Suppressor macrophage treated with lipopolysaccharide for 1 hour (primary cell): ENCODE measurements at regions not wholly inside any gene's neighbourhood (a gene's known extent, or its start where the extent isn't known, plus 50 kb on each side); places are given as distances from the start of the nearest gene placed in this dataset.

Experiments used
- DNase-seq, 3 donors: peaks; one replicate each; pipeline ENCODE4 v3.0.0-alpha.2; 2020 to 2022

DNA sequence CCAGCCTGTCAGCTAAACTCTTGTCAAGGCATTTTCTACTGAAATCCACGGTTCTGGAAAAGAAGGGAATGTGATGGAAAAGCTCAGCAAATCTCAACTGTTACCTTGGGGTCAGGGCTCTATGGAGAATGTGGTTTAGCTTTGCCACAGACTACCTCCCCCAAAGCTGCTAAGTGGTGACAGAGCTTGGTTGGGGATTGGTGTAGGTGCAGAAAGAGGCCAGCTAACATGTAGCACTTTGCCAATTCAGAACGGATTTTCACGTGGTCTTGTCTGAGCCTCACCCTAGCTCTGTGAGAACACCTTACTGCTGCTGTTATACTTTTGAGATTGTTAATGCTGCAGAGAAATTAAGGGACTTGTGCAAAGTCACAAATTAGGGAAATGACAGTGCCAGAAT lies 331.1 kb downstream of the RND3 start:
- no peak for DNase-seq

DNA sequence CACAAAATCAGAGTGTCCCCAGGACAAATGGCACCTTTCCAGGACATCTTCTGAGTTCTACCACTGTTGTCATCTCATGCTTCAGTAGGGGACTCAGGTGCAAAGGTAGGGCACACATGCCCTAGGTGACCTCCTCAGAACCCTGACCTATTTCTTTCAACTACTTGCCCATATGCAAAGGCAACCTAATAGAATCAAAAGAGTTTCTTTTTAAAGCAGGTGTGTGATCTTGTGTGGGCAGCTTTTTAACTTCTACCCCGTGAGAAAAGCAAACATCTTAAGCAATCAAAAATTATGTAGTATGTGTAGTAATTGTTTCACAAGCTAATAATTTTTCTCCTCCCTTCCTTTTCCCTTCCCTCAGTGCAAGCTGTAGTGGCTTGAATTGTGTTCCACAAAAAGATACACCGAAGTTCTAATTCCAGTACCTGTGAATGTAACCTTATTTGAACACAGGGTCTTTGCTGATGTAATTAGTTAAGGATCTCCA lies 333.1 kb downstream of the RND3 start:
- DNase-seq: no peak

GRCh38 chr2:150153646-150154307 lies 333.7 kb downstream of the RND3 start:
- no peak for DNase-seq

DNA sequence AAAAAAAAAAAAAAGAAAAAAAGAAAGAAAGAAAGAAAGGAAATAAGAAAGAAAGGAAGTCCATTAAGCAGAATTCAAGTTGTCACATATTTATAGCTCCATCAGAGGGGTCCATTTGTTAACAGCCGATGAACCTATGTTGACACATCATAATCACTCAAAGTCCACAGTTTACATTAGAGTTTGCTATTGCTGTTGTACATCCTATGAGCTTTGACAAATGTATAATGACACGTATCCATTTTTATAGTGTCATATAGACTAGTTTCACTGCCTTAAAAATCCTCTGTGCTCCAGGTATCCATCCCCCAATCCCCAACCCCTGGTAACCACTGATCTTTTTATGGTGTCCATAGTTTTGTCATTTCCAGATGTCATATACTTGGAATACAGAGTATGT lies 335.2 kb downstream of the RND3 start:
- no peak for DNase-seq

DNA sequence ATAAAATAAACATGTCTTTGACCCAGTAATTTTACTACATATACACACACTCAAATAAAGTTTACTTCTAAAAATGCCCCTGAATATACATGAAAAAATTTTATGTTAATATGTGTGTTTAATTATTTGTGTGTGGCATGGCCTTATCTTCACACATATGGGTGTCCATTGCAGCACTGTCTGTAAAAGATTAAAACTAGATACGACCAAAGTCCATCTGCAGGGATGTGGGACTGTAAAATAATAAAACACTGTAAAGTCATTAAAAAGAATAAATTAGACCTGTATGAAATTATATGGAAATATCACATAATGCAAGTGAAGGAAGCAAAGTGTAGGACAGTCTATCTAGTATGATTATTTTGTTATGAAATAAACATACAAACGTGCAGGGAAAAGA lies 337.3 kb downstream of the RND3 start:
- DNase-seq: no peak

DNA sequence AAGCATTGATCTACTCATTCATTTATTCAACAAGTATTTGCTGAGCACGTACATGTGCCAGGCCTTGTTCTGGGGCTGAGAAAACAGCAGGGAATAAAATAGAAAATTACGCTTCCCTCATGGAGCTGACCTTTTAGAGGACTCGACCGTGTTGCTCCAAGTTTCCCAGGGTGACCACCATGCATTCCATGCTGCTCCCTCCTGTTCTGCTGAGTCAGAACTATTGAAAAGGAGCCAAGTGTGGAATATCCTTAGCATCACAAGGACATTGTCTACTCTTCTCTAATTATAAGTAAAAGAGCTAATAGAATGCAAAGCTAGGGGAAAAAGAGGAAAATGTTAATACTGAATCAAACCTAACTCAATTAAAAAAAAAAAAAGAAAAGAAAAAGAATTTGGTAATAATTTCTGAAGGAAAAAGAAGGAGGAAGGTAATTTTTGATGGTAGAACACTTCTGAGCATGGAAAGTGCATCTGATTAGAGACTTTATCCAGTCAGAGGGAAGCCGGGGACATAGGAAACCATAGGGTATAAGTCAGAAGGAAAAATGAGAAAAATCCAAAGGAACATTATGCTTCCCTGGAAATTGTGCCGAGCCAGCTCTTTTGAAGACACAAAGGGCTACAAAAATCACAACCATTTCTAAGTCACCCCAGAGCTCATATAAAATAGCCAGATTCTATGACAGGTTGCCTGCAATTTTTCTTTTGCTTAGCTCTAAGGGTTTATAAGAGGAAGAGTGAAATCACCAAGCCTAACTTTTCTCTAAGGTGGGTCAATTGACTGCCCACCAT lies 339.4 kb downstream of the RND3 start:
- no peak for DNase-seq

GRCh38 chr2:150146879-150147278 lies 340.6 kb downstream of the RND3 start:
- DNase-seq: no peak

- DNase-seq: no peak
These were observed 342.2 kb downstream of the RND3 start for GRCh38 chr2:150145299-150145692.

DNA sequence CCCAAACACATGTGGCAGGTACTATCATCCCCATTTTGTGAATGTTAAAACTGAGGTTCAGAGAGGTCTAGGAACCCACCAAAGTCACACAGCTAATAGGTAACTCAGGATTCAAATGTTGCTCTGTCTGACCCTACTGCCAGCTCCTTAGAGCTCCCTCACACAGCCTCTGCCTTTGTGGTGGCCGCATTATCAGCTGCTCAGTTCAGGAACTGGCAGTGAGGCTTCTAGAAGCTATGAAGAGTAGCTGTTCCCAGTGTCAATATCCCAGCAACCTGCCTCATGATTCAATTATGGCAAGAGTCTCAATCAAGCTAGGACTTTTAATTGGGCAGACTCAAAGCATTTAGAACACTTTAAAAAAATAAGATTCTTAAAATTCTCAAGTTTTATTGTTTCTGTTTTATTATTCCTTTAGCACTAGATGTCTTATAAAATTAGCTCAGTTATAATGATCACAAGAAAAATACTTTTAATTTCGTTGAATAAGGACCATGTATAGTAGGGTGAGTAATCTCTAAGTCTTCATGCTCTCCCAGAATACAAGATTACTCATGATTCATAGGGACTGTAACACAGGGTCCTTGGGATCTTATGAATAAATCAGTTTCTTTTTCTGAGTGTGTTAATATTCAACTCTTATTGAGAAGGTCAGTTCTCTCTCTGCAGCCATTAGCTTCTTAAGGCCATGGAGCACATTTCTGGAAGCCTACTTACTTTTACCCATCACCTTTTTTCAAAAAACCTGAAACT lies 342.7 kb downstream of the RND3 start:
- DNase-seq: no peak

- no peak for DNase-seq
These were observed 344.4 kb downstream of the RND3 start for GRCh38 chr2:150143087-150143536.

- DNase-seq: no peak
These were observed 344.9 kb downstream of the RND3 start for GRCh38 chr2:150142561-150142960.

DNA sequence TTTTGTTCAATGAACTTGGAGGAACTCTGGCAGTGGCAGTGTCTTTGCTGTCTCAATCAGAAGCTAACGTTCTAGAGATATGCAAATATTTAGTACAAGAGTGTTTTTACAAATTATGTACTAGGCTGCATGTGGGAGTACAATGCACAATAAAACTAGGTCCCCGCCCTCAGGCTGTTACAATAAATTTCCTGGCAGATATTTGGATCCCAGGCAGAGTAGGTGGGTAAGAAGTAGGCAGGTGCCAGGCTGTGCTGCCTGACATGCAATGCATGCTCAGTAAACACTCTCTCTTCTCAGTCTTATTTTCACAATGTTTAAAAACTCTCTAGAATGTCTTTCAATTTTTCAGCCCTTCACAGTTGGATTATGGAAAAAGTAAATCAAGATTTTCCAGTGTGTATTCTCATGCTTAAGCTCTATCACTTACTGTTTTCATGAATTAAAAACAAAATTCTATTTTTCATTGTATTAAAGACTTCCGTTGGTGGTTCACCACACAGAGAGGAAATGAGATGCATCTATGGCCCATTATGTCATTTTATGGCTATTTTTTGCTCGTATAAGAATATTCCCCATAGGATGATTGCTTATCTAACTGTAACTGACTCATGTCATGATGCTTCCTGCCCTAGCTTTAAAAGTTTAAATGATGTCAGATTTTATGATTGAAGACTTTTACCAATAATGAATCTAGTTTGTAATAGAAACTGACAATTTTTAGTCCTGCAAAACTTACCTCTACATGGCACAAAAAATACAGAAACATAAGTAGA lies 346.1 kb downstream of the RND3 start:
- no peak for DNase-seq

DNA sequence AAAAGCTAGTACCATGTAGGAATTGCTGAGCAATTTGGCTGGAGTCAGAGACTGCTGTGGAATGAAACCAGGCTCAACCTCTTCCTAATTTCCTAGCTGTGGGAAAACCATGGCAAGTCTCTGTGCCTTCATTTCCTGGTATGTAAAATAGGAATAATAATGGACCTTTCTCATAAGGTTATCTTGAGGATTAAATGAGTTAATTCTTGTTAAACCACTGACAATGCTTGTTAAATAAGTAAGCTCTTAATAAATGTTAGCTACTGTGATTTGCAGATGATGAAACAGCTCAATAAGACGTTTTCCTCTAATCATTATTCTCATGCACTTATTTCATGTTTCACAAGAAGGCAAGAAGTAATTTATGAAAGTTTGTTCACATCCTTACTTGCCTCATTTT lies 346.7 kb downstream of the RND3 start:
- DNase-seq: no peak

GRCh38 chr2:150138587-150138986 lies 348.9 kb downstream of the RND3 start:
- no peak for DNase-seq

DNA sequence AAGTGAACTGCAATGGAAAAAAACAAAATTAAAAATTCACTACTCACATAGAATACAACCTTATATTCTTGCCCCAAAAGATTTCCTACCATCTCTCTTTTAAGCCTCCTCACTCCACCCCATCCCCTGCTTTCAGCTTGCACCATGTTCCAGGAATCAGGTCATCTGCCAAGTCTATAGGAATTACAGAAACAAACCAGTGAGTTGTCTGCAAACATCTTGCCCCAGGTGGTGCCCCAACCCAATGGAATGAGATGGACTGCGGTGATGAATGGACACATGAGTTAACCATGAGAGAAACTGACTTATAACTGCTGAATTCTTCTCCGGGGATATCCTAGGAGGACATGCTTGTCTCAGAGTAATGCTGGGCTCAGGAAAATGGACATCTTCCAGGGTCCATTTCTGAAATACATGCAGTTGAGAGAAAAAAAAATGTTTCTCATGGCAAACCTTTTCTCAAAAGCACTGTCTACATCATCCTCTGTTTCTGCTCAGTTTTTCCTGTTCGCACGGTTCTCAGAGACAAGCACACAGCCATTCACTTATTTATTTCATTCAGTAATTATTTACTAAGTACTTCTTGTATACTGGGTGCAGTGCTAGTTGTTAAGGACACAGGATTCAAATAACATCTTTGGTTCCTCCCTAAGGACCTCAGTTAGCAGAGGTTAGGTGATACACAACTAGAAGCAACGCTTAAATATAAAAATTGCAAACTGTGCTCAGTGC lies 350.0 kb downstream of the RND3 start:
- no peak for DNase-seq

GRCh38 chr2:150136893-150137292 lies 350.6 kb downstream of the RND3 start:
- DNase-seq: no peak

GRCh38 chr2:150136401-150136800 lies 351.1 kb downstream of the RND3 start:
- no peak for DNase-seq

- DNase-seq: no peak
These were observed 352.1 kb downstream of the RND3 start for GRCh38 chr2:150135223-150135883.

DNA sequence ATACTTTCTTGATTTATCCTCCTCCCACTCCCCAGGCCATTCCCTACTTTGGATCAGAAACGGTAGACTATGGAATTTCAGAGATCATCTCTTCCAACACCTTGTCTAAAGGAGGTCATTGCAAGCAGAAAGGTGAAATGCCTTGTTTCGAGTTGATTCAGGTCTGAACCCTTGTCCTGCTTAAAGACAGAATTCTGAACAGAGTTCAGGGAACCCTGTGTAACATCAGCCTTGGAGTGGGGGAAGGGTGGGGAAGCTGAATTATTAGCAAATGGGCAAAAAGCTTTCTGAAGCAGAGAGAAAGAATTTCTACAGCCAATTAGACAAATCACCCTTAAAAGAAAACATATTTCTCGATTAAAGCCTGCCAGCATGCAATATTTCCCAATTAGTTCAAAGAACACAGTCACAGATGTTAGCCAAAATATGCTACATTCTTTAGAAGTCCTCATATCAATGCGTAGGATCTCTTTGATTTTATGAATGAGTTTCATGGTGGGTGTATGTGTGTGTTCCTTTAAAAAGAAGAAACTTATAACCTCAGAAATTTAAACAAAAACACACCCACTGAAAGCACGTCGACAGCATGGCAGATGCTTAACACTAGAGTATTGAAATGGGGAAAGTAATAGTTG lies 353.1 kb downstream of the RND3 start:
- no peak for DNase-seq

DNA sequence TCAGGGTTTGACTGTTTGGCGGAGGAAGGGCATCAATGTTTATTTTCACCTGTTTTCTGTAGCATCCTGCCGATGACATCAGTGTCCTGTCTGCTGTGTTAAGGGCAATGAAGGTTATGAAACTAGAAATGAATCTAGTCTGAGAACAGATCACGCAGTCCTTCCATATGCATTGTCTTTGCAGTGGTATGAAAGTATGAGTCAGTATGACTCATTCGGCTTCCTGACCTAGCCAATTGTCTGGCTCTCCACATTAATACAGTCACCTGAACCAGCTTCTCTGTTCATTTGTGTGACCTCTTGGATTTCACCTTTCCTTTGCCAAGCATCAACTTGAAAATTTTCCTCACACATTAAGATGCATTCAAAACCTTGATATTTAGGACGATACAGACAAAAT lies 353.8 kb downstream of the RND3 start:
- DNase-seq: no peak
